ENCODE measurements at regions not wholly inside any gene's neighbourhood (a gene's known extent, or its start where the extent isn't known, plus 50 kb on each side); places are given as distances from the start of the nearest gene placed in this dataset.

- TF ChIP-seq CTCF (conservative IDR thresholded peaks at IDR 0.05 in 1 of 2, IDR thresholded peaks at IDR 0.05 in 1 of 2; ENCODE audit: extremely low read depth in 1 of 2, insufficient read depth in 1 of 2, low read depth in 1 of 2, low read length in 2 of 2) (no peak), EZH2 (IDR thresholded peaks at IDR 0.05; ENCODE audit: borderline replicate concordance, low read length) (no peak)
Observed at GRCh38 chr13:58376775-58377174, 745.2 kb downstream of the PCDH17 start.

Measured in mammary epithelial cell (primary cell).